OCI-LY3 (cell line): ENCODE measurements at regions not wholly inside any gene's neighbourhood (a gene's known extent, or its start where the extent isn't known, plus 50 kb on each side); places are given as distances from the start of the nearest gene placed in this dataset.

Experiments
- H2AFZ ChIP-seq: fragments of 200-600, 300-600 bp; shearing (Covaris generic); 2 replicates; pipeline ENCODE4 v1.6.0; 2014; ENCODE audit warnings: antibody characterized with exemption, low read depth, low read length
- H3K27ac ChIP-seq: fragments of 200-600, 300-600 bp; sonication (generic); 2 replicates; pipeline ENCODE4 v1.5.1; 2014; ENCODE audit warnings: mild to moderate bottlenecking, low read length, moderate library complexity, mixed read lengths
- H3K27me3 ChIP-seq: fragments of 200-600, 300-600 bp; sonication (generic); 2 replicates; pipeline ENCODE4 v1.6.1; 2014; ENCODE audit warnings: low read depth, low read length, mixed read lengths
- H3K36me3 ChIP-seq: fragments of 200-600, 300-600 bp; sonication (generic); replicated peaks from 2 replicates; pipeline ENCODE3; 2014; ENCODE audit warnings: low read depth, low read length, mixed read lengths
- H3K4me1 ChIP-seq: fragments of 300-600, 200-600 bp; sonication (generic); 2 replicates; pipeline ENCODE4 v1.6.1; 2014; ENCODE audit warnings: low read length, mixed read lengths
- H3K4me2 ChIP-seq: fragments of 200-600, 300-600 bp; sonication (generic); 2 replicates; pipeline ENCODE4 v1.6.1; 2014; ENCODE audit warnings: low read length, mixed read lengths
- H3K4me3 ChIP-seq: fragments of 300-600, 200-600 bp; sonication (generic); 2 replicates; pipeline ENCODE4 v1.5.1; 2014; ENCODE audit warnings: antibody characterized with exemption, mild to moderate bottlenecking, low read length, moderate library complexity
- H3K79me2 ChIP-seq: fragments of 300-600, 200-600 bp; shearing (Covaris generic); 2 replicates; pipeline ENCODE4 v1.6.1; 2014; ENCODE audit warnings: mild to moderate bottlenecking, low read length, mixed read lengths
- H3K9ac ChIP-seq: fragments of 300-600, 200-600 bp; shearing (Covaris generic); 2 replicates; pipeline ENCODE4 v1.6.0; 2014; ENCODE audit warnings: mild to moderate bottlenecking, low read length, moderate library complexity
- H3K9me3 ChIP-seq: fragments of 200-600, 300-600 bp; shearing (Covaris generic); 2 replicates; pipeline ENCODE4 v1.6.1; 2014; ENCODE audit warnings: low read length, mixed read lengths; ENCODE audit not compliant: insufficient read depth
- H4K20me1 ChIP-seq: fragments of 200-600, 300-600 bp; sonication (generic); 2 replicates; pipeline ENCODE4 v1.6.1; 2016; ENCODE audit warnings: low read length, mixed read lengths; ENCODE audit not compliant: insufficient read depth
- EZH2phosphoT487 ChIP-seq: fragments of 200-600 bp; shearing (Covaris generic); IDR thresholded peaks from 2 replicates; pipeline ENCODE4 v1.6.1; 2018; ENCODE audit warnings: antibody characterized with exemption, mixed run types, low read depth
- TF ChIP-seq, protein P1 (sequence below): fragments of 200-600, 300-600 bp; sonication (generic); IDR thresholded peaks from 2 replicates; pipeline ENCODE4 v1.5.1; 2014; ENCODE audit warnings: antibody characterized with exemption, low read length, low read depth

DNA sequence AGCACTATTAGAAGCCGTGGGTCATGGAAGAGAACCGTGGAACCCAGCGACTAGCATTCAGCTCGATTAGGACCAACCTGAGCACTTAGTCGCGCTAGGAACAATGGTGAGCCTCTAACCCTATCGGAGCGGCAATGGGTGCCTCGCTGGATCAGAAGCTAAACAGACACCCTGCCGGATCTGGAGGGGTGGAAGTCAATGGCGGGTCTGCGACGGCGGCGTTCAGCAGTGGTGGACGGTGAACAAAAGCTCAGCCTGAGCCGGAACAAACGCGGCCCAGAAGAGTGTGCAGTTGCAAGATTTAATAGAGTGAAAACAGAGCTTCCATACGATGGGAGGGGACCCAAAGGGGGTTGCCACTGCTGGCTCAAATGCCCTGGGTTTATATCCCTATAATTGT is 391.8 kb upstream of the DDI1 start:
- TF ChIP-seq, protein P1, sequence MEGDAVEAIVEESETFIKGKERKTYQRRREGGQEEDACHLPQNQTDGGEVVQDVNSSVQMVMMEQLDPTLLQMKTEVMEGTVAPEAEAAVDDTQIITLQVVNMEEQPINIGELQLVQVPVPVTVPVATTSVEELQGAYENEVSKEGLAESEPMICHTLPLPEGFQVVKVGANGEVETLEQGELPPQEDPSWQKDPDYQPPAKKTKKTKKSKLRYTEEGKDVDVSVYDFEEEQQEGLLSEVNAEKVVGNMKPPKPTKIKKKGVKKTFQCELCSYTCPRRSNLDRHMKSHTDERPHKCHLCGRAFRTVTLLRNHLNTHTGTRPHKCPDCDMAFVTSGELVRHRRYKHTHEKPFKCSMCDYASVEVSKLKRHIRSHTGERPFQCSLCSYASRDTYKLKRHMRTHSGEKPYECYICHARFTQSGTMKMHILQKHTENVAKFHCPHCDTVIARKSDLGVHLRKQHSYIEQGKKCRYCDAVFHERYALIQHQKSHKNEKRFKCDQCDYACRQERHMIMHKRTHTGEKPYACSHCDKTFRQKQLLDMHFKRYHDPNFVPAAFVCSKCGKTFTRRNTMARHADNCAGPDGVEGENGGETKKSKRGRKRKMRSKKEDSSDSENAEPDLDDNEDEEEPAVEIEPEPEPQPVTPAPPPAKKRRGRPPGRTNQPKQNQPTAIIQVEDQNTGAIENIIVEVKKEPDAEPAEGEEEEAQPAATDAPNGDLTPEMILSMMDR = no peak
- no peak for TF ChIP-seq EZH2phosphoT487
- H3K27ac ChIP-seq = no peak overlapping the region

DNA sequence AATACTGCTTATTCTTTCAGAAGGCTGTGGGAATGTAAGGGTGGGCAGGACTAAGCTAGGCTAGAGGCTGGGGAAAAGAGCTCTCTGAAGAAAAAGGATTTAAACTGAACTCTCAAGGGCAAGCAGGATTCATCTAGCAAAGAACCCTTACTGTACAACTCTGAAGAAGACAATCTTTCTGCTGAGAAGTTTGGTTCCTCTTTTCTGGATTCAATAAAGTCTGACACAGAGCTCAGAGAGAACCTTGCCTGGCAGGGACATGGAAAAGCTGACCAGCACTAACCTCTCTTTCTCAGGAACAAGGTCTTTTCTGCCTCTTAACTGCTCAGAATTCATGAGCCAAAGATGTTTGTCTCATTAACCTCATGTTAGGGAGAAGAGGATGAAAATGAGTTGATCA is 388.4 kb upstream of the DDI1 start:
- peak overlapping the region; percentile 65; the same call in 1 of the 2 replicates for H2AFZ ChIP-seq
- TF ChIP-seq, protein P1 = no peak
- no peak for TF ChIP-seq EZH2phosphoT487
- 0 out of 2 replicates have a peak overlapping the region, but pooled peaks have one; percentile 29 for H3K4me3 ChIP-seq
- no peaks in the 10 kb centered on the region for H3K27me3 ChIP-seq
- peaks cover 4% of the 10 kb centered on the region; the same call in 1 of the 2 replicates for H3K9me3 ChIP-seq
- H3K79me2 ChIP-seq = no peaks in the 10 kb centered on the region
- peak overlapping the region; percentile 48 for H3K4me2 ChIP-seq
- peak overlapping the region; percentile 39; the same call in 1 of the 2 replicates for H3K9ac ChIP-seq
- no peaks in the 10 kb centered on the region for H3K36me3 ChIP-seq
- peaks cover 47% of the 10 kb centered on the region for H3K4me1 ChIP-seq
- no peaks in the 10 kb centered on the region for H4K20me1 ChIP-seq
- H3K27ac ChIP-seq = peak overlapping the region; percentile 75

More for the DNA sequence above, 391.8 kb upstream of the DDI1 start:
- H3K27me3 ChIP-seq = no peaks in the 10 kb centered on the region
- no peak overlapping the region for H3K4me3 ChIP-seq
- H3K79me2 ChIP-seq = no peaks in the 10 kb centered on the region
- no peaks in the 10 kb centered on the region for H3K36me3 ChIP-seq
- H2AFZ ChIP-seq = no peak overlapping the region
- H3K4me2 ChIP-seq = no peak overlapping the region
- H4K20me1 ChIP-seq = no peaks in the 10 kb centered on the region
- H3K9ac ChIP-seq = no peak overlapping the region
- H3K4me1 ChIP-seq = peaks cover 30% of the 10 kb centered on the region
- no peaks in the 10 kb centered on the region for H3K9me3 ChIP-seq

DNA sequence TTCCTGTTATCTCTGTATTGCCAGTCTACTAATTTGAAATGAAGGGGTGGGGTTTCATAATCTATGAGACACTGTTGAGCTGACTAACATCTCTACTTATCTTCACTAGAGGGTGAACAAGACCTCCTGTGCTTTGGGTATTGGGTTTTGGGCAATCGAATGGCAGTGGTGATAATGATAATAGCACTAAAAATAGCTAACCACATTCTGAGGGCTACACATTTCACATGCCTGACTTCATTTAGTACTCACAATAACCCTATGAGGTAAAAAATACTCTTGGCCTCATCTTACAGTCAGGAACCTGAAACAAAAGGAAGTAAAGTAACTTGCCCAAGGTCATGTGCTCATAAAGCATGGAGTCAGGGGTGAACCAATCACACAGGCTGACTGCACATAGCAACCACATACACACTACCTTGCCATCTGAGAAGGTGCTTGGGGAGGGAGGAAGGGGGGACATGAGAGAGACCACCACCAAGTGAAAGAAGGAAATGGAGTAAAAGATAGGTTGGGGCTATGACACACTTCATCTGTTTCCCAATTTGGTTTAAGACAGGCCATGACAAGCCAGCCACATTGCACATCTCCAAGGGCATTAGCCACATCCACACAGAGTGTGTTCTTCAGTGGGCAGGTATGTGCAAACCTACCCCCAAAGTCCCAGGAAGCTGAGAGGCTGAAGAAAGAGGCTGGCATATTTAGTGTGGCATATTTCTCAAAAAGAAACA is 387.6 kb upstream of the DDI1 start:
- no peaks in the 10 kb centered on the region for H3K79me2 ChIP-seq
- no peak for TF ChIP-seq EZH2phosphoT487
- TF ChIP-seq, protein P1 = no peak
- no peaks in the 10 kb centered on the region for H4K20me1 ChIP-seq
- H3K27ac ChIP-seq = peak overlapping the region; percentile 75
- no peak overlapping the region for H3K4me3 ChIP-seq
- H3K4me1 ChIP-seq = peaks cover 47% of the 10 kb centered on the region
- H3K27me3 ChIP-seq = no peaks in the 10 kb centered on the region
- peaks cover 4% of the 10 kb centered on the region; the same call in 1 of the 2 replicates for H3K9me3 ChIP-seq
- H3K4me2 ChIP-seq = peak overlapping the region; percentile 48
- no peak overlapping the region for H3K9ac ChIP-seq
- no peaks in the 10 kb centered on the region for H3K36me3 ChIP-seq
- peak overlapping the region; percentile 31; the same call in 1 of the 2 replicates for H2AFZ ChIP-seq

DNA sequence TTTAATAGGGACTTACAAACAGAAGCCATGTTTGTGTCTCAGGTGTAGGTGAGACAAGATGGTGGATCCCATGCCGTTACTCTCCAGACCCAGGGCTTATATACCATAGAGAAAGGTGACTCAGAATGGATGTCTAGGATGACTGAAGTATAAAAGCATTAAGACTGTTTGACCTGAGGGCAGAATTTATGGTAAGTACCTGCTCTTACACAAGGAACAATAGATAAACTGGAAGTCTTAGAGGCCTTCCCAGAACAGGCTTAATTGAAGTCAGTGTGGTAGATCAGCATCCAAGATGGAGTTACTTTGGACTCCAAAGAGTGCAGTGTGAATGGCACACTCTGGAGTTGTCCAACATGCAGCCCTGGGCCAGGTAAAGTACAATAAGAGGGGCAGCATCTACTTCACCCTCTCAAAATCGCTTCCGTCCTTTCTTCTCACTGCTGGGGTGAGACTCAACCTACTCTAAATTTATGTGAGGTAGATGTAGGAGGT is 387.0 kb upstream of the DDI1 start:
- Histone ChIP-seq H3K9me3 (peaks cover 4% of the 10 kb centered on the region; the same call in 1 of the 2 replicates), H3K27me3 (no peaks in the 10 kb centered on the region), H4K20me1 (no peaks in the 10 kb centered on the region), H3K4me1 (peaks cover 47% of the 10 kb centered on the region), H3K4me3 (no peak overlapping the region), H3K79me2 (no peaks in the 10 kb centered on the region), H3K27ac (peak overlapping the region; percentile 75), H3K4me2 (peak overlapping the region; percentile 48; the same call in 1 of the 2 replicates), H3K9ac (no peak overlapping the region), H3K36me3 (no peaks in the 10 kb centered on the region), H2AFZ (no peak overlapping the region)
- no peak for TF ChIP-seq EZH2phosphoT487
- TF ChIP-seq, protein P1 = no peak
